Osteoblast (primary cell): ENCODE measurements at regions not wholly inside any gene's neighbourhood (a gene's known extent, or its start where the extent isn't known, plus 50 kb on each side); places are given as distances from the start of the nearest gene placed in this dataset.

Experiments
- DNase-seq: peaks from one replicate; pipeline ENCODE4 v3.0.0; 2011; ENCODE audit warnings: low spot score, mixed read lengths; ENCODE audit not compliant: insufficient read length; ENCODE audit errors: missing footprints
- H2AFZ ChIP-seq: 2 replicates; pipeline ENCODE4 v1.6.0; 2011; ENCODE audit warnings: mild to moderate bottlenecking, low read length
- H3K27ac ChIP-seq: 2 replicates; pipeline ENCODE4 v1.5.1; 2011; ENCODE audit warnings: mild to moderate bottlenecking, low read depth, low read length, moderate library complexity
- H3K27me3 ChIP-seq: 2 replicates; pipeline ENCODE4 v1.6.0; 2012; ENCODE audit warnings: mild to moderate bottlenecking, control low read depth, inconsistent platforms, low read length, moderate library complexity; ENCODE audit not compliant: insufficient read depth
- H3K36me3 ChIP-seq: 2 replicates; pipeline ENCODE4 v1.5.1; 2011; ENCODE audit warnings: mild to moderate bottlenecking, low read length, control low read depth, moderate library complexity; ENCODE audit not compliant: insufficient read depth
- H3K4me1 ChIP-seq: 2 replicates; pipeline ENCODE4 v1.5.1; 2011; ENCODE audit warnings: mild to moderate bottlenecking, low read length, control low read depth, moderate library complexity; ENCODE audit not compliant: insufficient read depth
- H3K4me2 ChIP-seq: 2 replicates; pipeline ENCODE4 v1.6.0; 2011; ENCODE audit warnings: mild to moderate bottlenecking, low read length; ENCODE audit not compliant: insufficient read depth
- H3K4me3 ChIP-seq: fragments of 200-600 bp; sonication (generic); 3 replicates; pipeline ENCODE4 v1.5.1; 2012; ENCODE audit warnings: mild to moderate bottlenecking, low read length, inconsistent platforms; ENCODE audit not compliant: insufficient read depth
- H3K79me2 ChIP-seq: 2 replicates; pipeline ENCODE4 v1.6.0; 2012; ENCODE audit warnings: mild to moderate bottlenecking, low read length, control low read depth, inconsistent platforms; ENCODE audit not compliant: insufficient read depth
- H3K9me3 ChIP-seq: 2 replicates; pipeline ENCODE4 v1.5.1; 2011; ENCODE audit warnings: low read depth, low read length, control low read depth
- H4K20me1 ChIP-seq: 2 replicates; pipeline ENCODE4 v1.6.0; 2012; ENCODE audit warnings: mild to moderate bottlenecking, low read length, control low read depth; ENCODE audit not compliant: insufficient read depth
- CTCF ChIP-seq: IDR thresholded peaks from 2 replicates; pipeline ENCODE4 v1.5.1; 2011; ENCODE audit warnings: mild to moderate bottlenecking, low read depth, low read length, moderate library complexity; ENCODE audit errors: extremely low read depth

GRCh38 chr7:93819699-93820098, 70.9 kb downstream of the TFPI2 start:
- Histone ChIP-seq H4K20me1 (no peaks in the 10 kb centered on the region), H3K27me3 (peaks cover 16% of the 10 kb centered on the region), H3K4me2 (no peak overlapping the region), H3K4me3 (no peak overlapping the region), H3K36me3 (no peaks in the 10 kb centered on the region), H2AFZ (no peak overlapping the region), H3K27ac (no peak overlapping the region), H3K4me1 (peaks cover 3% of the 10 kb centered on the region), H3K79me2 (no peaks in the 10 kb centered on the region), H3K9me3 (no peaks in the 10 kb centered on the region)
- TF ChIP-seq CTCF: no peak
- no peak for DNase-seq

GRCh38 chr7:93817526-93817925, 73.0 kb downstream of the TFPI2 start:
- H3K27me3 ChIP-seq: peaks cover 6% of the 10 kb centered on the region
- no peak for TF ChIP-seq CTCF
- peaks cover 3% of the 10 kb centered on the region for H3K4me1 ChIP-seq
- H3K79me2 ChIP-seq: no peaks in the 10 kb centered on the region
- H4K20me1 ChIP-seq: no peaks in the 10 kb centered on the region
- H3K4me2 ChIP-seq: peak overlapping the region; percentile 10
- H3K36me3 ChIP-seq: no peaks in the 10 kb centered on the region
- H3K9me3 ChIP-seq: no peaks in the 10 kb centered on the region
- H3K4me3 ChIP-seq: no peak overlapping the region
- DNase-seq: no peak
- H3K27ac ChIP-seq: no peak overlapping the region
- no peak overlapping the region for H2AFZ ChIP-seq

- TF ChIP-seq CTCF: no peak
- Histone ChIP-seq H3K4me1 (peaks cover 3% of the 10 kb centered on the region), H3K36me3 (no peaks in the 10 kb centered on the region), H3K27me3 (peaks cover 7% of the 10 kb centered on the region), H3K4me2 (no peak overlapping the region), H3K27ac (no peak overlapping the region), H3K79me2 (no peaks in the 10 kb centered on the region), H2AFZ (no peak overlapping the region), H4K20me1 (no peaks in the 10 kb centered on the region), H3K9me3 (no peaks in the 10 kb centered on the region), H3K4me3 (no peak overlapping the region)
- DNase-seq: no peak
Measured at GRCh38 chr7:93817004-93817403, 73.5 kb downstream of the TFPI2 start.

DNA sequence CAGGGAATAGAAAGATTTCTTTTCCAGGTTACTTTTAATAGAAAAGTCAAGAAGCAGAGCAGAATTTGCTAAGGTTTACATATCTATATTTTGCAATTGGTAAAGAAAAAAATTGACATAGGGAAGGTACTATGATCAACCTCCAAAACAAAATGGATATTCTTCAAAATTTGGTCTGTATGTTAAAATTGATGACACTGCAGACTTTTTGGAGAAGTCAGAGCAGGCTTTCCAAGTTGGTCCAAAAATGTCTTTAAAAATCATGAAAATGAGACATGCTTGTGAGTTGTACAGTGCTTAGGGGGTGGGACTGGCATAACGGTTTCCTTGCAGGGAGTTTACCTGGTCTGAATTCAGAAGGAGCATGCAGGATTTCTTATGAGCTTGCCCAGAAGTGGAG, 77.0 kb downstream of the TFPI2 start:
- DNase-seq: no peak
- no peaks in the 10 kb centered on the region for H3K79me2 ChIP-seq
- no peak overlapping the region for H3K27ac ChIP-seq
- H3K4me2 ChIP-seq: no peak overlapping the region
- no peaks in the 10 kb centered on the region for H3K36me3 ChIP-seq
- no peak overlapping the region for H2AFZ ChIP-seq
- no peaks in the 10 kb centered on the region for H4K20me1 ChIP-seq
- no peak for TF ChIP-seq CTCF
- H3K4me3 ChIP-seq: no peak overlapping the region
- peaks cover 7% of the 10 kb centered on the region for H3K27me3 ChIP-seq
- peaks cover 3% of the 10 kb centered on the region for H3K4me1 ChIP-seq
- H3K9me3 ChIP-seq: no peaks in the 10 kb centered on the region
